Mucosa of gallbladder (tissue), 1 donor: ENCODE measurements at regions not wholly inside any gene's neighbourhood (a gene's known extent, or its start where the extent isn't known, plus 50 kb on each side); places are given as distances from the start of the nearest gene placed in this dataset.
"Not testable (repeated sequence)": the region's sequence is repeated elsewhere in the genome, so short reads cannot be mapped to it uniquely, and the experiment has no call there.

Source experiments
- DNase-seq: peaks from one replicate; pipeline ENCODE4 v3.0.0-alpha.2; 2020; ENCODE audit warnings: low spot score
- donor health status: DM: no; HTN: no; CAD: no.

DNA sequence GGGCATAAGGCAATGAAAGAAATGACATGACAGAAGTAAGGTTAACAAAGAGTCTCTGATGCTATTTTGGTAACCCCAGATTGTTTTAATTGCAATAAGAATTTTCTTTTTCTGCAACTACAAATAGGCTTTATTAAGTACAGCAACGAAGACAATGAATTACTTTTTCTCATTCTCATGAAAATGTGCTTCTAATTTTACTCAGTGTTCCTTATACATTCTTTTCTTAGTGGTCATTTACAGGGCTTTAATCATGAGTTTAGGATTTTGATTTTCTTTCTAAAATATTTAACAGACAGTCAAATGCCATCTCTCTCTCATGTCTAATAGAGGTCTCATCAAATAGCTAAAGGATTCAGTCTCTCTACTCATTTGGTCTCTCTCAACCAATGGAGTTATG is 452.1 kb downstream of the RAP2B start:
- DNase-seq, result no peak

DNA sequence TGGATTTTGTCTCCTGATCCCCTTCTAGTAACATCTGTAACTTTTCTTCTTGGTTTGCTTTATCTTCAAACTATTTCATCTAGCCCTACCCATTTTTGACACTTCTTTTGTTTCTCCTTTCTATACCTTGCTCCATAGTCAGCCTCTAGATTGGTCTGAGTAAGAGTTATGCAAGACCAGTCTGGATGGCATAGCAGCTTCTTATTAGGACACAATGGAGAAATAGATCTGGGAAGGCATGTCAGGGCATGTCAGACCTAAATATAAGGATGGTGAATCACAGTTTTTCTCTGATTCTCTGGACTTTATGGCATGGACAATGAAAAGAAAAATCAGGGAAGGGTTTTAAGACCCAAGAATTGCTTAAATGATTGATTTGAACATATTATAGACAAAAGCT is 452.5 kb downstream of the RAP2B start:
- DNase-seq, result no peak

DNA sequence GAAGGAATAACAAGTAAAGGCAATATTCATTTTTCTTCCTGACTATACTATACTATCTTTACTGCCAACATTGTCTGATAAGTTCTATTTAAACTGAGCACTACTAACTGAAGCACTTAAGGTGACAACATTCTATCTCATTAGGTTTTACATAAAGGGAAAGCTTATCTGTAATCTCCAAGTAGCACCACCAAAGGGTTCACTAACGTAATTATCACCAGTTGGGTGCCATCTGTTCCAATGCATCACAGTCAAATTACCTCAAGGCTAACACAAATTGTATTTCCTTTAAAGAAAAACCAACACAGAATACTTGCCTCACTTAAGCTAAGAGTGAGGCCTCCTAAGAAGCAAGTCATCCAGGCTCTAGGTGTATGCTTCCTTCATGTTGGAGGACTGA is 453.8 kb downstream of the RAP2B start:
- DNase-seq, result no peak

DNA sequence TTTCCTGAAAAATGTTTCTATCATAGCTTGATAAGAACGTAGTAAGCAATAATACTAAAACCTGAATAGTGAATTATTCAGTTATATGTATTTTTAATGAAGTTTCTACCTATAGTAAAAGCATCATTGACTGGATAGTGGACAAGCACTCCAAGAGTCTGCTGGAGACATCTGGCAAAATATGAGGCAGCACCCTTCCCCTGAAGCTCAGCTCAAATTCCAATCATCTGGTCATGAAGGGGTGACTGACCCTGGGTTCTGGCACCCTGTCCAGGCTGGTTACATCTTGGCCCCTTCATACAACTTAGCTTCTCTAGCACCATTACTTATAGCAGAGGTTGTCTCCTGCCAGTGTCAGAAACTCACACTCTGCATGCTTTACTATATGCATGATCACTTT is 455.4 kb downstream of the RAP2B start:
- no peak for DNase-seq

DNA sequence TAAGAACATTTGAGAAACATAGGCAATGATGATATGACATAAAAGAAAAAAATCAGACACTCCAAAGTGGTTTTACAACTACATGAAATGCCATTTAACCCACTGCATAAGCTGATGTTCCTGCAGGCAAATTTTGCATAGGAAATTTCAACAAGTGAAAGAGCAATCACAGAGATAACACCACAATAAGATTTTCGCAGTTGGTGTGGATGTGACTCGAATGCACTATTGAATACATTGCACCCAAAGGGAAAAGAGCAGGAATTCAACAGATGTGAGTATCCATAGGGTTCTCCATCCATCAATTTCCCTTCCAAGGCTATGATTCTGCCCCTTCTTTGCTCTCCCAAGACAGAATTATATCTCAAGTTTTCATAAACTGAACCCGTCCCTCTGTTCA is 456.1 kb downstream of the RAP2B start:
- no peak for DNase-seq

DNA sequence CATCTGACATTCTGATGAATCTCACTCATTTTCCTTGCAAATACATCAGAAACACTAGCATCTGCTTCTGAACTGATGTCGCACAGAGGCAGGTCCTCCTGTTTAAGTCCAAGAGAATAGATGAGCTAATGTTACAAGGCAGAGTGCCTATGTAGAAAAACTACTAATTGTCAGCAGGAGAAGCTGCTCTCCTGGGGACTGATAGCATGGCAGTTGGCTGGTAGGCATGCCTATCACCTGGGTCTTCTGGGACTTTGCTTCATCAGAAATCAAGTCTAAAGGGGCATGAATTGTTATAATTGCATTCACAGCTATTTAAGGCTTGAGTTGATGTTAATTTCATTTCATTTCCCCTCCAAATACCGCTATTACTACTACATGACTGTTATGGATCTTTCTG is 457.2 kb downstream of the RAP2B start:
- no peak for DNase-seq

DNA sequence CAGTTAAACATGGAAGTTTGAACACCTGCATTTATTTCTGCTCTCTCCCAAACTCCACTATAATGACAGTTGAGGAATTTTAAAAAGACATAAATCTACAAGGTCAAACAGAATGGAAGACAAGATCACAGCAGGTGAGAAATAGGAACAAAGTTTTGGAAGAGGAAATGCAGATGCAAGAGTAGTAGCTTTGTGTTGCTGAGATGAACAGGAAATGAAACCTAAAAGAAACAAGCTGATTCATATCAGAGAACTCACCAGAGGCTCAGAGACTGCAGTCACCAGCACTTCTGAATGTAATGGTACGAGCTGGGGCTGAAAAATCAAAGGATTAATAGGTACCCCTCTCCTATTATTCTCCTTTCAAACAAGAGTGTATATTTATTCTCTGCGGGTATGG is 459.9 kb downstream of the RAP2B start:
- no peak for DNase-seq

DNA sequence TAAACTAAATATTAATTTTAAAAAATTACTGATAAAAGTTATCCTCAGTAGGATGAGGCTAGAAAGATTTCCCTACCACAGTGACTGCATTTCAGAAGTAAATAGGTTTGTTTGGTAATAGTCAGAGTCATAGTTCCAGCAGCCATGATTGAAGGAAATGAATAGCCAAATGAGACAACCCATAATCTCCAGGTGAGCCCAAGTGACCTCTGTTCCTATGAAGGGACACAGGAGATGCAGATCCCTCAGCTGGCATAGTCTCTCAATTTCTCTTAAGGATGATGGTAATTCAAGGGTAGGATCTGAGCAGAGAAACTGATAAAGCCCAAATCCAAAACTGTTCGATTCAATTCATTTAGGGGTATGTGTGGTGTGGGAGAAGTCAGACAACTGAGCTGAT is 461.8 kb downstream of the RAP2B start:
- DNase-seq, result no peak

DNA sequence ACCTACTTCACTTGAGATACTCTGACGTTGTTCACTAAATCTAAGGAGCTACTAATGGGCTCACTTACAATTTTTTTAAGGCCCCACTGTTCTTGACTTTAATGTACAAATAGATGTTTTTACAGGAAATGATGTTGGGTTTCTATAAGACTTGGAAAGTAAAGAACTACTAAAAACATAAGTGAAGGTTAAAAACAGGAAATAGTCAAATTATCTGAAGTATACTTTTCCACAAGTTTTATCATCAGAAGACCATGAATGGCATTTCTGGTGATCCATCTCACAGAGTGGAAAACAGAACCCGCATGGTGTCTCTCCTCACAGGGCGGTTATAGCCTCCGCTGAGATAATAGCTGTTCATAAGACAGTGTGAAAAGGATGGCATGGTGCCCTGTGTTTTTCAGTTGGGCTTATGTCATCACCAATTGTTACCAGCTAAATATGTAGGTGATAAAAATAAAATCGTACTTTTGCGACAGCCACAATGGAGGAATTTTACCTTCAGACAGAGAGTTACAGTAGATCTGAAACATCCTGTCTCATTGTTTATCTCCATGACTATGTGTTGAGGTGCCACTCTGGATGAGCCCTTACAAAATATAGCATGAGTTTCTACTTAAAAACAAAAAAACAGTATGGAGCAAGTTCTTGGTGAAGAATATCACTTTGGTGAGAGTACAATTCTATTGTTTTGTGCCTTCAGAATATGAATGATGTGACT is 462.4 kb downstream of the RAP2B start:
- DNase-seq, result no peak

DNA sequence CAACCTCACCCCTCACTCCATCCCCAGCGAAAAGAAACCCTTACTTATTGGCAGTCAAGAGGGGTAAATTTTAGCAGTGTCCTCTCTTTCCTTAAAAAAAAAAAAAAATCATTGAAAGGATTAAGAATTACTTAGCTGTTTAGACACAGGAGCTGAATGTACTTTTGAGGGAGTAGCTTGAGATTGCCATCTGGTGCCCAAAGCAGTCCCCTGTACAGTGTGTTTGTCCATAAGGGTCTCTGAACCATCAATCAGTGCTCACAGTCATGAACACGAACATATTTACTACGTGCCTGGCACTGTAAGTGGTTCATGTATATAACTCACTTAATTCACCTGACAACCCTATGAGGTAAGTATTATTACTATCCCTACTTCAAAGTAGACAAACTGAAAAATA is 463.5 kb downstream of the RAP2B start:
- DNase-seq, result no peak

DNA sequence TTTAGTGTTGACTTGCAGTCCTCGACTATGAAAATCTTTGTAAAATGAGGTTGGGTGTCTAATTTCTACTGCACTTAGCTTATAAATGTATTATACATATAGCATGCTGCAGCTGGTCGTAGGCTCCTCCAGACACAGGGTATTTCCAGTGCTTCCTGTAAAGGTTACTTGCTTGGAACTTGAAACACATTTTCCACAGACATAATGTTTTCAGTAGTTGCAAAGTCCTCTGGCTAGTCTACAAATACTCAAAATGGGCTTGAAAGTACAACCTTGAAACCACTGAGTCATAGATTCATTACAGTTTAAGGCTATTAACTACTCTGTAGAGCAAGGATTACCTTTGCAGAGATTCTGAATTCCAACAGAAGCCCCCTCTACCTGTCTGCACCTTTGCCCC is 464.1 kb downstream of the RAP2B start:
- no peak for DNase-seq

DNA sequence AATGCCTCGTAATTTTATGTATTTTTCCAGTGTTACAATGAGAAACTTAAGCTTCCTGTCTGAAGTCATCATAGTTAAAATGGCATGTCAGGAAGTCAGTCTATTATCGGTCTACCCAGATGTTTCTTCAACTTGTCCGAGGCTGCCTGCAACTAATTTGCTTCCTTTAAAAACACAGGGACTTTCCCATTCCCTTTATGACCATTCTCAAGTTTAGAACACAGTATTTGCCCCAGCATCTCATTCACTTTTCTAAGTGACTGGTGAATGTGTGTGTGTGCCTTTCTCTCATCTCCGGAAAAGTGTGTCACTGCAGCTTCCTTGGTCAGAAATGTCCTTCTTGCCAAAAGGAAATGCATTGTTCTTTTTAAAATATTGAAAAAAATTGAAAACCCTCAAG is 466.6 kb downstream of the RAP2B start:
- no peak for DNase-seq

DNA sequence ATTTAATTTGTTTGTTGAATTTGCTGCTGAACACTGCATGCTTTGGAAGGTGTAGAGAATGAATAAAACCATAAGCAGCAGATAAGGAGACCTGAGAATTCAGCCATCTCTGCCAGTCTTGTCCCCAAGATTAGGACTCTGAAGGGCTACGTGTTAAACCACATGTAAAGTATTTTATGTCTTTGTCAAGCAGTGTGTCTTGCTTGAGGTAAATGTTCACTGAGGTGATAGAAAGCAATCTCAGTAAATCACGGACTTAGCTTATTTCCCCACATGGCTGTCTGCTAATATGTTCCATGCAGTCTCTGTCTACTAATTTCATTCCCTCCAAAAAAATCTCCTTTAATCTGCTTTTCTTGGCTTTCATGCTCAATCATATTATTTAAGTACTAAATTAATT is 467.1 kb downstream of the RAP2B start:
- no peak for DNase-seq

DNA sequence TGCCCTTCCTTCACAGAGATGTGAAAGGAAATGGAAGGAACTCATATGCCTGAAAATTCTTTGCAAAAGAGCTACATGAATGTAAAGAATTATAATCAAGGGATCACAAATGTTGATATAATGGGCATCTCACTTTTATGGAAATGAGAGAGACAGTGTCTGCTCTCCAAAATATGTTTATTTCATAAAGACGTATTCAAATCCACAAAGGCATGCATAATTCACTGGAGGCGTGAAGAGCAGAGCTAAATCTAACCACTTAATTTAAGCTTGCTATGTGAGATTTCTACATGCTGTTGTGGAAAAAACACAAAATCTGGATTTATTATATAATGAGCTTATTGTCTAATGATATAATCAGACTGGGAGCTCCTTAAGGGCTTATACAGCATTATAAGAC is 469.1 kb downstream of the RAP2B start:
- no peak for DNase-seq

DNA sequence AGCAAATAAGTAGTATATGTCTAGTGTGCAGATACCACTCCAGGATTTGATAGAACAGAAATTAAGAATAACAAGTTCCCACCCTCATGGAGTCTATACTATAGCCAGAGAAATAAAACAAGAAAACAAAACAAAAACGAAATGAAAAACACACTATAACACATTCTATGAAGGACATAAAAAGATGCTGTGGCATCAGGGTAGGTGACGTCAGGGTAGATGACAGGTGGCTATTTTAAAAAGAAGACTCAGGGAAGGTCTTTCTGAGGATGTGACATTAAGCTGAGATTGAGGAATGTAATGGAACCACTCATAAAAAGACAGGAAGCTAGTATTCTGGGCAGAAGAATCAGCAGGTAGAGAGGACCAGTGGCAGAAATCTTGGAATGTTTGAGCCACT is 469.6 kb downstream of the RAP2B start:
- DNase-seq, result no peak

DNA sequence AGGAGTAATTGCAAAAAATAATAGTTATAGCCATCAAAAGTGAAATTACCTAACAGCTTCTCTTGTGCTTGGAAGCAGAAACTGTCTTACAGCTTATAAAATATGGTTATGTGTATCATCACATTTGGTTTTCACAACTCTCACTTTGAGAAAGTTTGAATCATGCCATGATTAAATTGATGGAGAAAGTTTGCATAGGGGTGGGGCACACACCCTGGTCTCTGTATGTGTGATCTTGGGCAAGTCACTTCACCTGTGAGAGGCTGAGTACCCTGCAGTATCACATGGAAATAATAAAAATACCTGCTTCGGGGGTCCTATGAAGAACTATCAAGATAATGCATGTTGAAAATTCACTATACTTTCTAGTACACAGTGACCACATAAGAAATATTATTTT is 471.4 kb downstream of the RAP2B start:
- DNase-seq, result no peak

DNA sequence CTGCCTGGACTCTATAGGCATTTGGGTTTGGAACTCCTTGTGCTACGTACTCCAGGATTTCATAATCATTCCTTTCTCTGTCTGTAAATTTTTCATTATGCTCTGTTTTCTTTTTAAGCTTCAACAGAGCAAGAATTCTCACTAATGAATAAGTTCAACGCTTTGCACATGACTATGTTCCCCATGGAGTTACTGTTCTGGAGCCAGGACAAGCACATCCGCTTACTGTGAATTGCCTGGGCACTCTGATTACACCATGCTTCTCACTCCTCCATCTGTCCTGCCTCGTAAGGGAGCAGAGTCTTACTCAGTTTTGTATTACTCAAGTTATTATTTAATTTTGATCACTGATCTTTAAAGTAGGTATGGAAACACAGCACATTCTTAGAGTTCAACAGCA is 472.7 kb downstream of the RAP2B start:
- DNase-seq, result no peak

DNA sequence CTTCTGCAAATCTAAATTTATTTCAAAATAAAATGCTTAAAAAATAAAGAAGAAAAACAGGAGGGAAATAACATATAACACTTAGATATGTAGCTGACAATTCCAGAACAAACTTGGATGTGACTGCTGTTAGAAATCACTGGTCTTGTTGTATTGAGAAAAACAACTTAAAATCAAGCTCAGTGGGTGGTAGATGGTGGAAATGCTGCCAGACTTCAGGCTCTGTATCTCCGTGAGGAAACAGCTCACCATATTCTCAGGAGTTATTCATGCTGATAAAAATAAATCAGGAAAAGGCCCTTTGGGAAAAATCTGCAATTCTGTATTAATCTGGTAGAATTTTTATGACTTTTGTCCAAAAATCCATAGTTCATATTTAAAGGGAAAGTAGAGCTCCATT is 477.6 kb downstream of the RAP2B start:
- DNase-seq, result no peak

DNA sequence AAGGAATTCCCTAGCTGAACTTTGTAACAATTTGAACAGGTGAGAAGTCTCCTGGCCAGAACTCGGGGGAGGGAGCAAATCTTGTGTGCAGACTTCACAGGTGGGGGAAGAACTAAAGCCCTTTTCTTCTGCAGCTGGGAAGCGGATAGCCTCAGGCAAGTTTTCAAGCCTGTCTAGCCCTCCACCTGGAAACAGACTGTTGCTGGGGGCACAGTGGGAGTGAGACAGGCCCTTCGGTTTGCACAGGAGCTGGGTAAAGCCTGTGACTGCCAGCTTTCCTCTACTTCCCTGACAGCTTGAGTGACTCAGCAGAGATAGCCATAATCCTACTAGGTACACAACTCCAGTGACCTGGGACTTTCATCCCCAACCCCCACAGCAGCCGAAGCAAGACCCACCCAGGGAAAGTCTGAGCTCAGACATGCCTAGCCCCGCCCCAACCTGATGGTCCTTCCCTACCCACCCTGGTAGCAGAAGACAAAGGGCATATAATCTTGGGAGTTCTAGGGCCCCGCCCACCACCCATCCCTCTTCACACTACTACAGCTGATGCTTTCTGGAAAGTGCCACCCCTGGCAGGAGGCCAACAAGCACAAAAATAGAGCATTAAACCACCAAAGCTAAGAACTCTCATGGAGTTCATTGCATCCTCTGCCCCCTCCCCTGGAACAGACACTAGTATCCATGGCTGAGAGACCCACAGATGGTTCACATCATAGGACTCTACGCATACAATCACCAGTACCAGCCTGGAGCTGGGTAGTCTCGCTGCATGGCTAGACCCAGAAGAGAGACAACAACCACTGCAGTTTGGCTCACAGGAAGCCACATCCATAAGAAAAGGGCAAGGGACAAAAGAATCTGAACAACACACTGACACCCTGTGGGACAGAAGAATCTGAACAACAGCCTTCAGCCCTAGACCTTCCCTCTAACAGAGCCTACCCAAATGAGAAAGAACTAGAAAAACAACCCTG is 479.0 kb downstream of the RAP2B start:
- no peak for DNase-seq

DNA sequence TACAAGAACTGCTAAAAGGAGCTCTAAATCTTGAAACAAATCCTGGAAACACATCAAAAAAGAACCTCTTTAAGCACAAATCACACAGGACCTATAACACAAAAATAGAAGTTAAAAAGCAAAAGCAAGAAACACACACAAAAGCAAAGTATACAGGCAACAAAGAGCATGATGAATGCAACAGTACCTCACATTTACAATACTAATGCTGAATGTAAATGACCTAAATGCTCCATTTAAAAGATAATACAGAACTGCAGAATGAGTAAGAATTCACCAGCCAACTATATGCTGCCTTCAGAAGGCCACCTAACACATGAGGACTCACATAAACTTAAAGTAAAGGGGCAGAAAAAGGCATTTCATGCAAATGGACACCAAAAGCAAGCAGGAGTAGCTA is 478.6 kb upstream of the ARHGEF26 start:
- not testable (repeated sequence) for DNase-seq

DNA sequence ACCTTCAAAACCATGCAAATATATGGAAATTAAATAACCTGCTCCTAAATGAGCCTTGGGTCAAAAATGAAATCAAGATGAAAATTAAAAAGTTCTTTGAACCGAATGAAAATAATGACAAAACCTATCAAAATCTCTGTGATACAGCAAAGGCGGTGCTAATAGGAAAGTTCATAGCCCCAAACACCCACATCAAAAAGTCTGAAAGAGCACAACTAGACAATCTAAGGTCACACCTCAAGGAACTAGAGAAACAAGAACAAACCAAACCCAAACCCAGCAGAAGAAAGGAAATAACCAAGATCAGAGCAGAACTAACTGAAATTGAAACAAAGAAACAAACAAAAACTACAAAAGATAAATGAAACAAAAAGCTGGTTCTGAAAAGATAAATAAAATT is 477.7 kb upstream of the ARHGEF26 start:
- not testable (repeated sequence) for DNase-seq

DNA sequence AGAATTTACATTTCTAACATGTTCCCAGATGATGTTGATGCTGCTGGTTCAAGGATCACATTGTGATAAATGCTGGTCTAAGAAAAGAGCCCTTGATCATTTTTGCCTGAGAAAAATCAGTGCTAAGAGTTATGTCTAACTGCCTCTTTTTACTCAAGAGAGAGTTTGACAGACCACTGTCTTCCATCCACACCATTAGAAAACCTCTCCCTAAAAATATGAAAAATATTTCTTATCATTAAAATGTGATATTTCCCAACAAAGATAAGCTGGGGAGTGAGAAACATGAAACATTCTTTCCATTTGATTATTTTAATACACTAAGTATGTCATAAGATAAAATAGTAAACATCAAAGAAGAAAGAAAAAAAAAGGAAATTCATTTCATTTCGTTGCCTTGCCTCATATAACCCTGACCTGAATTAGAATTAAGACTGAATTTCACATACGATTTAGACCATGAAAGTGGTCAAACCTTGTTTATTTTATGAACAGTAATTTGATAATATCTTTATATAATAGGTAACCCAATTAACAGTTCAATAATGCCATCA is 471.8 kb upstream of the ARHGEF26 start:
- no peak for DNase-seq

DNA sequence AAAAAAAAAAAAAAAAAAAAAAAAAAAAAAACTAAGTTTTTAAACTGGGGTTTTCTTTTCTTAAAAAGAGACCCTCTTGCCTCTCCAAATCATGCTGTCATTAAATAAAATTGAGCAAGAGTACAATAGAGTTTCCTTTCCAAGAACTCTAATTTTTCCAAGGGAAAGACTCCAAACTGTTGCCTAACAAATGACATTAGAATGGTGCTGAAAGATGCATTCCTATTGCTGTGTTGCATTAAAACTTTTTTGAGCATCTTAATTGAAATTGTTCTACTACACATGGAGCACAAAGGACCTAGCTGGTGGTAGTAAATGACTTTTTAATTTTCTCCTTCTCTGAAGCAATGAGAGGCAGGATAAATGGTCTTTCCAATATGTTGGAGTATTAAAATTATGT is 469.1 kb upstream of the ARHGEF26 start:
- DNase-seq, result no peak
